ENCODE measurements at regions not wholly inside any gene's neighbourhood (a gene's known extent, or its start where the extent isn't known, plus 50 kb on each side); places are given as distances from the start of the nearest gene placed in this dataset.

- DNase-seq (ENCODE audit: low spot score), result no peak
- ChIA-PET CTCF (interaction anchor here (0.6 kb wide), 1 partner anchor 109 kb away, joined by 3 read pairs; no protein-coding TSS in a partner anchor), POLR2A (ENCODE audit: low non-redundant PET) (no interaction called here)
- no peak for TF ChIP-seq CTCF (conservative IDR thresholded peaks at IDR 0.05; ENCODE audit: low read depth)
- no peak overlapping the region for H3K27ac ChIP-seq
These were observed 87.7 kb upstream of the RASGRP1 start for GRCh38 chr15:38652183-38652794.

DNA sequence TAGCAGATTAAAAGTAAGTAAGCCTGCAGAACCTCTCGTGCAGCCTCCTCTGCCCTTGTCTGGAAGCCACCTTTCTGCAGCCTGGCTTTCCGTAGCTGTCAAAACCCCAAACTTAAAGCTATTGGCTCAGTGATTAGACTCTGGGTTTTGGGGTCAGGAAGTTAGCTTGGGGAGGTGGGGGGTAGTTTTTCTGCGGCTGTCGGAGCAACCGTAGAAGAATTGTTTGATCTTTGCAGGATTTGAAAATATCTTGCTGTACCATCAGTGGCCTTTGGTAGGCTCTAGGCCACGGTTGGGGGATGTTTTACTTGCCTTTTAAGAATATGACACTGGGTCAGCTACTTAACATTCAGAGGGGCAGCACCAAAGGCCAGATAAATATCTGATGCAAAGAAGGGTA, 88.4 kb upstream of the RASGRP1 start:
- ChIA-PET POLR2A (ENCODE audit: low non-redundant PET) (no interaction called here), CTCF (no interaction called here)
- H3K27ac ChIP-seq, result no peak overlapping the region
- no peak for TF ChIP-seq CTCF (conservative IDR thresholded peaks at IDR 0.05; ENCODE audit: low read depth)
- no peak for DNase-seq (ENCODE audit: low spot score)

DNA sequence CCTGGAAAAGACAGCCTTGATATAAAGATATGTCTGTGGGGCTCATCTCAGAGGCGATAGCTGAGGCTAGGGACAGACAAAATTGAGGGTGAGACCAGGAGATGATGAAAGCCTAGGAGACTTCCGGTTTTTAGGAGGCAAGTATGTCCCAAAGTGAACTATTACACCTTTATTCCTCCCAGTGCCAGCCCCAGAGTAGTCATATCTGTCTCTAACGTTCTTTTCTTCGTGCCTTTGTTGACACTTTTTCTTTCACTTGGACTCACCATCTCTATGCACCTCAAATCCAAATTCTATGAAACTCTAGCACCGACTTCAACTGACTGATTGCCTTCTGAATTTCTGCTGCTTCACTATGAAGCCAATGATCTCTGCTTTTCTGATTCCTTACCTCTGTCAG, 93.8 kb upstream of the RASGRP1 start:
- H3K27ac ChIP-seq, result no peak overlapping the region
- DNase-seq (ENCODE audit: low spot score), result no peak
- CTCF ChIA-PET, result no interaction called here
- TF ChIP-seq CTCF (conservative IDR thresholded peaks at IDR 0.05; ENCODE audit: low read depth), result no peak
- POLR2A ChIA-PET (ENCODE audit: low non-redundant PET), result no interaction called here

GRCh38 chr15:38660738-38661137, 96.1 kb upstream of the RASGRP1 start:
- no peak overlapping the region for H3K27ac ChIP-seq
- TF ChIP-seq CTCF (conservative IDR thresholded peaks at IDR 0.05; ENCODE audit: low read depth), result no peak
- DNase-seq (ENCODE audit: low spot score), result no peak
- CTCF ChIA-PET, result no interaction called here
- POLR2A ChIA-PET (ENCODE audit: low non-redundant PET), result no interaction called here

GRCh38 chr15:38662033-38662802, 97.6 kb upstream of the RASGRP1 start:
- ChIA-PET CTCF (interaction anchor here (0.6 to 0.9 kb wide), 4 partner anchors 10 to 332 kb away, joined by 4 to 5 read pairs (median 4); partner anchors contain the start of gene RASGRP1), POLR2A (ENCODE audit: low non-redundant PET) (no interaction called here)
- TF ChIP-seq CTCF (conservative IDR thresholded peaks at IDR 0.05; ENCODE audit: low read depth), result no peak
- no peak overlapping the region for H3K27ac ChIP-seq
- DNase-seq (ENCODE audit: low spot score), result no peak

- no peak for TF ChIP-seq CTCF (conservative IDR thresholded peaks at IDR 0.05; ENCODE audit: low read depth)
- no peak for DNase-seq (ENCODE audit: low spot score)
- CTCF ChIA-PET, result interaction anchor here (0.6 to 0.9 kb wide), 4 partner anchors 9 to 332 kb away, joined by 4 to 5 read pairs (median 4); partner anchors contain the start of gene RASGRP1
- POLR2A ChIA-PET (ENCODE audit: low non-redundant PET), result no interaction called here
- no peak overlapping the region for H3K27ac ChIP-seq
These were observed 98.2 kb upstream of the RASGRP1 start for GRCh38 chr15:38662805-38663204.

Data from RWPE1 (cell line).